Activated naive CD4-positive, alpha-beta T cell treated with anti-CD3 and anti-CD28 coated beads, Interleukin-2, amount 50 U/mL, for 72 hours (primary cell): ENCODE measurements at regions not wholly inside any gene's neighbourhood (a gene's known extent, or its start where the extent isn't known, plus 50 kb on each side); places are given as distances from the start of the nearest gene placed in this dataset.
A peak's percentile ranks its signal among the peaks of the same experiment; 100 is the strongest.
"Not testable (repeated sequence)": the region's sequence is repeated elsewhere in the genome, so short reads cannot be mapped to it uniquely, and the experiment has no call there.

ENCODE experiments used
- ATAC-seq, 2 donors: fragments of 150-1000 bp; cut with Tn5 transposase; 2 replicates each; pipeline ENCODE4 v1.10.0; 2021; ENCODE audit warnings: mild to moderate bottlenecking in 2 of 2, moderate library complexity in 2 of 2
- DNase-seq, 2 donors: peaks; one replicate each; pipeline ENCODE4 v3.0.0; 2021 to 2022; ENCODE audit warnings: low spot score in 2 of 2
- H3K27ac Mint-ChIP-seq, 2 donors: one replicate each; pipeline ENCODE4 v1.8.0; 2022; ENCODE audit warnings: mild to moderate bottlenecking in 2 of 2, mixed read lengths in 2 of 2
- H3K36me3 Mint-ChIP-seq, 2 donors: one replicate each; pipeline ENCODE4 v1.8.0; 2022; ENCODE audit warnings: mixed read lengths in 2 of 2
- H3K9me3 Mint-ChIP-seq, 2 donors: one replicate each; pipeline ENCODE4 v1.8.0; 2022; ENCODE audit warnings: mixed read lengths in 2 of 2

- not testable (repeated sequence) for ATAC-seq, H3K36me3 Mint-ChIP-seq, DNase-seq, H3K27ac Mint-ChIP-seq, H3K9me3 Mint-ChIP-seq
Measured at GRCh38 chr18:14379489-14379888, 163.9 kb downstream of the POTEC start.

GRCh38 chr18:14378376-14378775 is 165.0 kb downstream of the POTEC start:
- not testable (repeated sequence) for H3K27ac Mint-ChIP-seq, H3K36me3 Mint-ChIP-seq, H3K9me3 Mint-ChIP-seq, DNase-seq, ATAC-seq

- not testable (repeated sequence) for ATAC-seq, DNase-seq, H3K36me3 Mint-ChIP-seq, H3K9me3 Mint-ChIP-seq, H3K27ac Mint-ChIP-seq
Measured at GRCh38 chr18:14361346-14361745, 182.1 kb downstream of the POTEC start.

GRCh38 chr18:14357553-14358297 is 185.7 kb downstream of the POTEC start:
- H3K36me3 Mint-ChIP-seq, DNase-seq, H3K27ac Mint-ChIP-seq, H3K9me3 Mint-ChIP-seq, ATAC-seq: not testable (repeated sequence)

GRCh38 chr18:14342170-14342569 is 201.2 kb downstream of the POTEC start:
- H3K36me3 Mint-ChIP-seq: not testable (repeated sequence)

GRCh38 chr18:14336017-14336416 is 203.8 kb upstream of the ZNF519 start:
- not testable (repeated sequence) for H3K27ac Mint-ChIP-seq, H3K9me3 Mint-ChIP-seq, ATAC-seq, H3K36me3 Mint-ChIP-seq, DNase-seq

More at GRCh38 chr18:14342170-14342569, 201.2 kb downstream of the POTEC start:
- H3K27ac Mint-ChIP-seq, DNase-seq, H3K9me3 Mint-ChIP-seq, ATAC-seq: not testable (repeated sequence)

- H3K27ac Mint-ChIP-seq: peak overlapping the region in 1 of 2 donors; percentile 89
- not testable (repeated sequence) for H3K9me3 Mint-ChIP-seq, DNase-seq, H3K36me3 Mint-ChIP-seq, ATAC-seq
Measured at GRCh38 chr18:14321217-14321616, 189.0 kb upstream of the ZNF519 start.

- not testable (repeated sequence) for H3K27ac Mint-ChIP-seq
Measured at GRCh38 chr18:14301255-14301654, 169.0 kb upstream of the ZNF519 start.

GRCh38 chr18:14295081-14295480 is 162.8 kb upstream of the ZNF519 start:
- not testable (repeated sequence) for DNase-seq, H3K36me3 Mint-ChIP-seq, H3K9me3 Mint-ChIP-seq, ATAC-seq, H3K27ac Mint-ChIP-seq

More at GRCh38 chr18:14301255-14301654, 169.0 kb upstream of the ZNF519 start:
- DNase-seq, H3K9me3 Mint-ChIP-seq, H3K36me3 Mint-ChIP-seq, ATAC-seq: not testable (repeated sequence)

GRCh38 chr18:14285053-14285452 is 152.8 kb upstream of the ZNF519 start:
- H3K36me3 Mint-ChIP-seq: no peaks in the 10 kb centered on the region
- no peak overlapping the region for H3K27ac Mint-ChIP-seq
- ATAC-seq: no peak

GRCh38 chr18:14275391-14275790 is 143.2 kb upstream of the ZNF519 start:
- not testable (repeated sequence) for H3K27ac Mint-ChIP-seq, ATAC-seq, DNase-seq, H3K9me3 Mint-ChIP-seq, H3K36me3 Mint-ChIP-seq

More at GRCh38 chr18:14285053-14285452, 152.8 kb upstream of the ZNF519 start:
- DNase-seq: no peak
- H3K9me3 Mint-ChIP-seq: no peaks in the 10 kb centered on the region

GRCh38 chr18:14265637-14266410 is 133.6 kb upstream of the ZNF519 start:
- DNase-seq, H3K9me3 Mint-ChIP-seq, H3K36me3 Mint-ChIP-seq, ATAC-seq: not testable (repeated sequence)
- peak overlapping the region in 1 of 2 donors; percentile 50 for H3K27ac Mint-ChIP-seq

- not testable (repeated sequence) for H3K36me3 Mint-ChIP-seq, DNase-seq, ATAC-seq, H3K27ac Mint-ChIP-seq, H3K9me3 Mint-ChIP-seq
Measured at GRCh38 chr18:14262786-14263185, 130.6 kb upstream of the ZNF519 start.

GRCh38 chr18:14250084-14250677 is 117.9 kb upstream of the ZNF519 start:
- not testable (repeated sequence) for ATAC-seq, H3K36me3 Mint-ChIP-seq, H3K9me3 Mint-ChIP-seq, H3K27ac Mint-ChIP-seq, DNase-seq

- not testable (repeated sequence) for H3K27ac Mint-ChIP-seq, ATAC-seq, DNase-seq, H3K9me3 Mint-ChIP-seq, H3K36me3 Mint-ChIP-seq
Measured at GRCh38 chr18:14239224-14239623, 107.0 kb upstream of the ZNF519 start.

- H3K36me3 Mint-ChIP-seq, H3K9me3 Mint-ChIP-seq, H3K27ac Mint-ChIP-seq, DNase-seq, ATAC-seq: not testable (repeated sequence)
Measured at GRCh38 chr18:14236356-14237048, 104.3 kb upstream of the ZNF519 start.
